ENCODE measurements at regions not wholly inside any gene's neighbourhood (a gene's known extent, or its start where the extent isn't known, plus 50 kb on each side); places are given as distances from the start of the nearest gene placed in this dataset.
"Not testable (repeated sequence)": the region's sequence is repeated elsewhere in the genome, so short reads cannot be mapped to it uniquely, and the experiment has no call there.

DNA sequence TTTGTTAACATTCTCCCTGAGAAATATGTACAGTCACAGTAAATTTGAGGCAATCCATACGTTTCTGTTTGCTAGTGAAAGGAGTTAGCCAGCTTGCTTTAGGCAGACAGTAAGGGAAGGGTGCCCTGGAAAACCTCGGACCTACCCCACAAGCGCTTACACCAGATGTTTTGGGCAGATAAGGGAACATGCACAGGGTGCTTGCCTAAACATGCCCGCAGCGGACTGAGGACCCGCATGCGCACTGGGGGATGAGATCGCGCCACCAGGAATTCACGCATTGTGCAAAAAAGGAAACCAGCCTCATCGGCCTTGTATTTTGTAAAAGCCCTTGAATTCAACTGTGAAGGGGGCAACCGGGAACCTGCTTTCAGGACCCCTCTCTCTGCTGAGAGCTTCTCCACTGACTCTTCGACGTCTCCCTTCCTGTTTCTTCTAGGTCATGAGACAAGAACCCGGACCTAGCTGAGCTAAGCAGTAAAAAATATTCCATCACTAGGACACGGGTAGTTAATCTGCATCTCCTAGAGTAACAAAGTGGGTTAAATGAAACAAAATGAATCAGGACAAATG, 1399.2 kb upstream of the ATXN8OS start:
- Histone ChIP-seq H3K4me3 (no peak overlapping the region), H3K9me3 (no peaks in the 10 kb centered on the region), H3K27me3 (no peaks in the 10 kb centered on the region), H3K4me1 (no peaks in the 10 kb centered on the region), H3K36me3 (no peaks in the 10 kb centered on the region), H3K27ac (no peak overlapping the region)
- intact Hi-C loops (cut with DNase I), result no loop called here
- DNase-seq (no peak), ATAC-seq (no peak)
- TF ChIP-seq, protein P1, sequence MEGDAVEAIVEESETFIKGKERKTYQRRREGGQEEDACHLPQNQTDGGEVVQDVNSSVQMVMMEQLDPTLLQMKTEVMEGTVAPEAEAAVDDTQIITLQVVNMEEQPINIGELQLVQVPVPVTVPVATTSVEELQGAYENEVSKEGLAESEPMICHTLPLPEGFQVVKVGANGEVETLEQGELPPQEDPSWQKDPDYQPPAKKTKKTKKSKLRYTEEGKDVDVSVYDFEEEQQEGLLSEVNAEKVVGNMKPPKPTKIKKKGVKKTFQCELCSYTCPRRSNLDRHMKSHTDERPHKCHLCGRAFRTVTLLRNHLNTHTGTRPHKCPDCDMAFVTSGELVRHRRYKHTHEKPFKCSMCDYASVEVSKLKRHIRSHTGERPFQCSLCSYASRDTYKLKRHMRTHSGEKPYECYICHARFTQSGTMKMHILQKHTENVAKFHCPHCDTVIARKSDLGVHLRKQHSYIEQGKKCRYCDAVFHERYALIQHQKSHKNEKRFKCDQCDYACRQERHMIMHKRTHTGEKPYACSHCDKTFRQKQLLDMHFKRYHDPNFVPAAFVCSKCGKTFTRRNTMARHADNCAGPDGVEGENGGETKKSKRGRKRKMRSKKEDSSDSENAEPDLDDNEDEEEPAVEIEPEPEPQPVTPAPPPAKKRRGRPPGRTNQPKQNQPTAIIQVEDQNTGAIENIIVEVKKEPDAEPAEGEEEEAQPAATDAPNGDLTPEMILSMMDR (IDR thresholded peaks at IDR 0.05), result no peak

DNA sequence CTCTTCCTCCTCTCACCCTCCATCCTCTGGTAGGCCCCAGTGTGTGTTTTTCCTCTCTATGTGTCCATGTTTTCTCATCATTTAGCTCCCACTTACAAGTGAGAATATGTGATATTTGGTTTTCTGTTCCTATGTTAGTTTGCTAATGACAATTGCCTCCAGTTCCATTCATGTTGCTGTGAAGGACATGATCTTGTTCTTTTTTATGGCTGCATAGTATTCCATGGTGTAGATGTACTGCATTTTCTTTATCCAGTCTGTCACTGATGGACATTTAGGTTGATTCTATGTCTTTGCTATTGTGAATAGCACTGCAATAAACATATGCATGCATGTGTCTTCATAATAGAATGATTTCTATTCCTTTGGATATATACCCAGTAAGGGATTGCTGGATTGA, 1401.6 kb upstream of the ATXN8OS start:
- ATAC-seq; H3K4me1 ChIP-seq; H3K36me3 ChIP-seq; H3K9me3 ChIP-seq; H3K27ac ChIP-seq; intact Hi-C loops (cut with DNase I); H3K4me3 ChIP-seq; H3K27me3 ChIP-seq; DNase-seq: not testable (repeated sequence)

DNA sequence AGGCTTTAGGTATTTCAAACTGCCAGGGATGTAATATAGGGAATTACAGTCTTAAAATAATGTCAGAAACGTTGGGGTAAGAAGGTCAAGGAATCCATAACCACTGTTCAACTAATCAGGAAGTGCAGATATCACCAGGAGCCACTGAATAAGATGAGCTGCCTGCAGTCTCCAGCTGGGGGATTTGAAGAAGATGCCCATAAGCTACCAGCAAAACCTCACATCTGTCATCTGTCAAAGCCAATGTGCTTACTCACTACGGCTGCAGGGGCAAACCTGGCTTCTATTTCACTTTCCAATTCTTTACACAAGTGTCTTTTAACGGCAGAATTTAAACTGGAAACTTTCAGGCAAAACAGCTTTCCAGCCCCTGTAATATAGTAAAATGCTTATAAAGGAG, 1410.1 kb upstream of the ATXN8OS start:
- no peaks in the 10 kb centered on the region for H3K27me3 ChIP-seq
- no peaks in the 10 kb centered on the region for H3K36me3 ChIP-seq
- DNase-seq (no peak), ATAC-seq (no peak)
- no peaks in the 10 kb centered on the region for H3K9me3 ChIP-seq
- H3K4me3 ChIP-seq, result no peak overlapping the region
- TF ChIP-seq, protein P1 (IDR thresholded peaks at IDR 0.05), result no peak
- H3K4me1 ChIP-seq, result no peaks in the 10 kb centered on the region
- no peak overlapping the region for H3K27ac ChIP-seq
- intact Hi-C loops (cut with DNase I), result no loop called here

DNA sequence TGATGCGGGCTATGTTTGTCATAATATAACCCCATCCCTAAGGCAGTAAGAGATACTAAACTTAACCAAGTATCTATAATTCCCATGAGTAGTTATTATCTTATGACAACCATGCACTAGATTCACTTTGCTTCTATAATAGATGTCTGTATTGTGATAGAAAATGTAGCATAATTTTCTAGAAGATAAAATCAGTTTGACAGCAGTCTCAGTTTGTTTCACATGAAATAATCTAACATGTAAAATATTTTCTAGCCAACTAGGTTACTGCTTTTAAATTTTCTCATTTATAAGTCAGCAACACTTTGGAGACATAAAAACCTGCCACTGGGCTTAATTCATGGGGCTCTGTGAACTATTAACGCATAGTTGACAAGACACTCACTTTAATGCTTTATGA, 1410.7 kb upstream of the ATXN8OS start:
- Histone ChIP-seq H3K27me3 (no peaks in the 10 kb centered on the region), H3K27ac (no peak overlapping the region), H3K4me1 (no peaks in the 10 kb centered on the region), H3K36me3 (no peaks in the 10 kb centered on the region), H3K9me3 (no peaks in the 10 kb centered on the region), H3K4me3 (no peak overlapping the region)
- DNase-seq (no peak), ATAC-seq (no peak)
- TF ChIP-seq, protein P1 (IDR thresholded peaks at IDR 0.05), result no peak
- intact Hi-C loops (cut with DNase I), result no loop called here

DNA sequence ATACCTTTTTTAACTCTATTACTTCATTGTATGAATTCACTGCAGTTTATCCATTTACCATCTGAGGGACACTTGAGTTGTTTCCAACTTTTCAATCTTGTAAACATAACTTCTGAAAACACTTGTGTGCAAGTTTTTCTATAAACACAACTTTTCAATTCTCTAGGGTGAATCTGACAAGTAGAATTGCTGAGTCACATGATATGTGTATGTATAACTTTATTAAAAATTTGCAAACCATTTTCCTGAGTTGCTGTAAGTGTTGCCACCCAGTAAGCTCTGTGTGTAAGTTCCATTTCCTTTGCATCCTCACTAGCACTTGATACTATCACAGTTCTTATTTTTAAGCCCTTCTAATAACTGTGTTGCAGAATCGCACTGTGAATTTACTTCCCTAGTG, 1415.6 kb upstream of the ATXN8OS start:
- Histone ChIP-seq H3K4me1 (no peaks in the 10 kb centered on the region), H3K9me3 (no peaks in the 10 kb centered on the region), H3K27ac (no peak overlapping the region), H3K36me3 (no peaks in the 10 kb centered on the region), H3K4me3 (no peak overlapping the region), H3K27me3 (no peaks in the 10 kb centered on the region)
- intact Hi-C loops (cut with DNase I), result no loop called here
- TF ChIP-seq, protein P1 (IDR thresholded peaks at IDR 0.05), result no peak
- no peak for DNase-seq
- ATAC-seq, result no peak

DNA sequence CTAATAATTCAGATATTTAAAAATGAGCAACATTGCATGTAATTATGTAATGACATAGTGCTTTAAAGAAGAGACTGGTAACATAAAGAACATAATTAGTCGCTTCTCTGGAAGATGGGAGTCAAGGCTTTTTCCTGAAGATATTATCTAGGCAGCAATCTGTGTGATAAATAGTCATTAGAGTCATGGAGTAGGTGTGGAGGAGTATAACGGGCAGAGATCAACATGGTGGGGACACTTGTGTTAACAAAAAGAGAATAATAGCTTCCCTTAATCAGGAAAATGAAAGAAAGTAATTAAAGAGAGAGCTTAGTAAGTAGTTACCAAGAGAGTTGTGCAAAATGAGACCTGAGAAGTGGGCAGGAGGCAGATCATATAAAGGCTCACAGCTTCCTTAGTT, 1417.1 kb upstream of the ATXN8OS start:
- DNase-seq (no peak), ATAC-seq (no peak)
- Histone ChIP-seq H3K4me1 (no peaks in the 10 kb centered on the region), H3K27me3 (no peaks in the 10 kb centered on the region), H3K27ac (no peak overlapping the region), H3K36me3 (no peaks in the 10 kb centered on the region), H3K9me3 (no peaks in the 10 kb centered on the region), H3K4me3 (no peak overlapping the region)
- TF ChIP-seq, protein P1 (IDR thresholded peaks at IDR 0.05), result no peak
- intact Hi-C loops (cut with DNase I), result no loop called here
